ENCODE measurements at regions not wholly inside any gene's neighbourhood (a gene's known extent, or its start where the extent isn't known, plus 50 kb on each side); places are given as distances from the start of the nearest gene placed in this dataset.

DNA sequence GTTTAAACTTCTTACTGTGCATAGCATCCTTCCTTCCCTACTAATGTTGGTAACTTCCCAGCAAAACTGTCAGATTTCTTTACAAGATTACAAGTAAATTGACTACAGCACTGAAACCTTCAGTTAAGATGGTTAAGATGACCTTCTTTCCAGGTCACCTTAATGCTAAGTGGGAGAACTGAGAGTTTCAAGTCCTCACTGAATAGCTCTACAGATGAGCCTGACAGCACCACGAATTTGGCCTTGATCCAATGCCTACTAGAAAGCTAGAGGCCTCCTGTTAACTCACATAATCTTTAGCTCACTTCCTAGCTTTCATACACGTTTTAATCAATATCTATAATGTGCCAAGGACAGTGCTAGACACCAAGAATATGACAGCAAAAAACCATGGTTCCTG lies 276.0 kb upstream of the PLD5 start:
- TF ChIP-seq, protein P1, sequence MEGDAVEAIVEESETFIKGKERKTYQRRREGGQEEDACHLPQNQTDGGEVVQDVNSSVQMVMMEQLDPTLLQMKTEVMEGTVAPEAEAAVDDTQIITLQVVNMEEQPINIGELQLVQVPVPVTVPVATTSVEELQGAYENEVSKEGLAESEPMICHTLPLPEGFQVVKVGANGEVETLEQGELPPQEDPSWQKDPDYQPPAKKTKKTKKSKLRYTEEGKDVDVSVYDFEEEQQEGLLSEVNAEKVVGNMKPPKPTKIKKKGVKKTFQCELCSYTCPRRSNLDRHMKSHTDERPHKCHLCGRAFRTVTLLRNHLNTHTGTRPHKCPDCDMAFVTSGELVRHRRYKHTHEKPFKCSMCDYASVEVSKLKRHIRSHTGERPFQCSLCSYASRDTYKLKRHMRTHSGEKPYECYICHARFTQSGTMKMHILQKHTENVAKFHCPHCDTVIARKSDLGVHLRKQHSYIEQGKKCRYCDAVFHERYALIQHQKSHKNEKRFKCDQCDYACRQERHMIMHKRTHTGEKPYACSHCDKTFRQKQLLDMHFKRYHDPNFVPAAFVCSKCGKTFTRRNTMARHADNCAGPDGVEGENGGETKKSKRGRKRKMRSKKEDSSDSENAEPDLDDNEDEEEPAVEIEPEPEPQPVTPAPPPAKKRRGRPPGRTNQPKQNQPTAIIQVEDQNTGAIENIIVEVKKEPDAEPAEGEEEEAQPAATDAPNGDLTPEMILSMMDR (conservative IDR thresholded peaks at IDR 0.05; ENCODE audit: low read length) = no peak
- no peak for TF ChIP-seq EZH2phosphoT487 (IDR thresholded peaks at IDR 0.05; ENCODE audit: borderline replicate concordance, low read depth, low read length)

Data from OCI-LY7 (cell line).